Lower leg skin (tissue), 3 donors: ENCODE measurements at regions not wholly inside any gene's neighbourhood (a gene's known extent, or its start where the extent isn't known, plus 50 kb on each side); places are given as distances from the start of the nearest gene placed in this dataset.

Source experiments
- POLR2A ChIP-seq, 2 donors: fragments of 450-650 bp; IDR thresholded peaks; one replicate each; pipeline ENCODE4 v1.6.1; 2016 to 2017; ENCODE audit warnings: antibody characterized with exemption in 2 of 2, mild to moderate bottlenecking in 1 of 2, moderate library complexity in 1 of 2
- TF ChIP-seq, protein P1 (sequence below), 3 donors: fragments of 450-650 bp; IDR thresholded peaks; one replicate each; pipeline ENCODE4 v1.5.1; 2016; ENCODE audit warnings: antibody characterized with exemption in 3 of 3, mild to moderate bottlenecking in 3 of 3, moderate library complexity in 2 of 3

DNA sequence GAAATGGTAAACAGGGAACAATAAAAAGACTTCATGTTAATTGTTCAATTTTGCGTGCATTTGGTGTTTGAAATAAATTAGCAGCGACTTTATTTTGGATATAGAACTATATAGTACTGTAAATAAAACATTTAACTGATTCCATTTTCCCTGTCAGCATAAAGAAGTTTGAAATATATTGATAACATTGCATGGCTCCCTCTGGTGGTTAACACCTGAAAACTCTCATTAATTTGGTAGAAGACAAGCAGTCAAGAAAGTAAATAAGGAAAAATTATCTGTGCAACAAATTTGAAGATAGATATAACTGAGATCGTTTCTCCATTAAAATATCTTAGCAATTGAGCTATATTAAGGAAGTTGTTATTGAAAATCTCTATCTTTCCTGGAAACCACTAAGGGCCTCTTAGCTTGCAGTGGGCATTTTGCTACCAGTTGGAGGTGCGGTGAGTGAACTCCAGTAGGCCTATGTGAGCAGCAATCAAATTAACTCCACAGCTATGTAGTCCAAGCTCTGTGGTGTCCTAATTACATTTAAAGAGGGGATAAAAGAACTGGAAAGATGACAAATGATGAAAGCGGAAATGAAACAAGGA lies 435.7 kb upstream of the FKBP1C start:
- TF ChIP-seq, protein P1, sequence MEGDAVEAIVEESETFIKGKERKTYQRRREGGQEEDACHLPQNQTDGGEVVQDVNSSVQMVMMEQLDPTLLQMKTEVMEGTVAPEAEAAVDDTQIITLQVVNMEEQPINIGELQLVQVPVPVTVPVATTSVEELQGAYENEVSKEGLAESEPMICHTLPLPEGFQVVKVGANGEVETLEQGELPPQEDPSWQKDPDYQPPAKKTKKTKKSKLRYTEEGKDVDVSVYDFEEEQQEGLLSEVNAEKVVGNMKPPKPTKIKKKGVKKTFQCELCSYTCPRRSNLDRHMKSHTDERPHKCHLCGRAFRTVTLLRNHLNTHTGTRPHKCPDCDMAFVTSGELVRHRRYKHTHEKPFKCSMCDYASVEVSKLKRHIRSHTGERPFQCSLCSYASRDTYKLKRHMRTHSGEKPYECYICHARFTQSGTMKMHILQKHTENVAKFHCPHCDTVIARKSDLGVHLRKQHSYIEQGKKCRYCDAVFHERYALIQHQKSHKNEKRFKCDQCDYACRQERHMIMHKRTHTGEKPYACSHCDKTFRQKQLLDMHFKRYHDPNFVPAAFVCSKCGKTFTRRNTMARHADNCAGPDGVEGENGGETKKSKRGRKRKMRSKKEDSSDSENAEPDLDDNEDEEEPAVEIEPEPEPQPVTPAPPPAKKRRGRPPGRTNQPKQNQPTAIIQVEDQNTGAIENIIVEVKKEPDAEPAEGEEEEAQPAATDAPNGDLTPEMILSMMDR (IDR thresholded peaks at IDR 0.05): no peak
- no peak for TF ChIP-seq POLR2A (IDR thresholded peaks at IDR 0.05)
